ENCODE measurements at regions not wholly inside any gene's neighbourhood (a gene's known extent, or its start where the extent isn't known, plus 50 kb on each side); places are given as distances from the start of the nearest gene placed in this dataset.

DNA sequence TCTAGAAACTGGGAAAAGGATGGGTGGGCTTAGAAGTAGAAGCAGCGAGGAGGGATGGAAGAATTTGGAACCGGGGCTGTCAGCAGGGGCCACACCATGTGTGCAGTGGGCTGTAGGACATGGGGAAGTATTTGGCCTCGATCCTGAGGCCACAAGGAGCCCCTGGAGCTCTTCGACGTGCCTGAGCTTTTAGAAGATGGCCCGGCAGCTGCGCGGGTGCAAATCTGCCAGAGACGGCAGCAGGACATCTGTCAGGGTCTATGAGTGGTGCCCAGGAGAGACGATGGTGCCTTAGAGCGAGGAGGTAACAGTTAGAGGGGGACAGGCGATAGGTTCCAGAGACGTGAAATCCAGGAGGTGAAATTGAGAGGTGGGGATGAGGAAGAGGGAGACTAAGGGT is 321.1 kb downstream of the UACA start:
- Histone ChIP-seq H3K36me3 (no peaks in the 10 kb centered on the region), H3K27me3 (replicated peaks; ENCODE audit: insufficient read depth) (no peaks in the 10 kb centered on the region), H3K27ac (no peak overlapping the region), H3K9me3 (no peaks in the 10 kb centered on the region), H3K4me1 (ENCODE audit: control insufficient read depth in 1 of 2, low read depth in 2 of 2) (no peaks in the 10 kb centered on the region), H3K4me3 (no peak overlapping the region)
- ATAC-seq (ENCODE audit: insufficient number of reproducible peaks, low FRiP score, low read depth), result no peak
- no peak for DNase-seq (ENCODE audit: low spot score)
- TF ChIP-seq, protein P1, sequence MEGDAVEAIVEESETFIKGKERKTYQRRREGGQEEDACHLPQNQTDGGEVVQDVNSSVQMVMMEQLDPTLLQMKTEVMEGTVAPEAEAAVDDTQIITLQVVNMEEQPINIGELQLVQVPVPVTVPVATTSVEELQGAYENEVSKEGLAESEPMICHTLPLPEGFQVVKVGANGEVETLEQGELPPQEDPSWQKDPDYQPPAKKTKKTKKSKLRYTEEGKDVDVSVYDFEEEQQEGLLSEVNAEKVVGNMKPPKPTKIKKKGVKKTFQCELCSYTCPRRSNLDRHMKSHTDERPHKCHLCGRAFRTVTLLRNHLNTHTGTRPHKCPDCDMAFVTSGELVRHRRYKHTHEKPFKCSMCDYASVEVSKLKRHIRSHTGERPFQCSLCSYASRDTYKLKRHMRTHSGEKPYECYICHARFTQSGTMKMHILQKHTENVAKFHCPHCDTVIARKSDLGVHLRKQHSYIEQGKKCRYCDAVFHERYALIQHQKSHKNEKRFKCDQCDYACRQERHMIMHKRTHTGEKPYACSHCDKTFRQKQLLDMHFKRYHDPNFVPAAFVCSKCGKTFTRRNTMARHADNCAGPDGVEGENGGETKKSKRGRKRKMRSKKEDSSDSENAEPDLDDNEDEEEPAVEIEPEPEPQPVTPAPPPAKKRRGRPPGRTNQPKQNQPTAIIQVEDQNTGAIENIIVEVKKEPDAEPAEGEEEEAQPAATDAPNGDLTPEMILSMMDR (IDR thresholded peaks at IDR 0.05), result no peak

DNA sequence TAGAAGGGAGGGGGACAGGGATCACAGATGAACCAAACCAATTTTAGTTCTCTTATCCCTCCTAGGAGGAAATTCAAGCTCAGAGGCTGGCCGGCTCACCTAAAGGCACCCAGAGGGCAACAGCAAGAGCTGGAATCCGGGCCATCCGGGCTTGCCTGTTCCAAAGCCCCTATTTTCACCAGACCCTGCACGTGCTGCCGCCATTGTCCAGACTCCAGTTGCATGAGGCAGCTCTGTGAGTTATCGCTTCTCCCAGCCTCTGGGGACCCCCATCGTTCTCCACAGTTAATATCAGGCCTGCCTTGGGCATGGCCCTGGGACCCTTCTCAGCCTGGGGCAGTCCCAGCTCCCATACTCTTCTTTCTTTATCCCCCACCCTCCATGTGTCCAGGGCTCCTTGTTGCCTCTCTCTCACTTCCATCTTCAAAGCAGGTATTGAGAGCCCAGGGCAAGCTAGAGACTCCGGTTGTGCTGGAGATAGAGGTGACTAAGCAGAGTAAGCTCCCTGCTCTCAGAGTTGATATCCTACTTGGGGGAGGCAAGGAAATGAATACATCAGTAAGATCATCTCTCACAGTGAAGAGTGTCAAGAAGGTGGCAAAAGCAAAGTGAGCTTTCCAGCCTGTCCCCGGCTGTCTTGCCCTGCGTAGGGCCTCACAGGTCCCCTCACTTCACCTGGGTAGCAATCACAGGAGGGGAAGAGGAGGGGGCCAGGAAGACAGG is 322.8 kb downstream of the UACA start:
- DNase-seq (ENCODE audit: low spot score), result no peak
- H3K4me1 ChIP-seq (ENCODE audit: control insufficient read depth in 1 of 2, low read depth in 2 of 2), result no peaks in the 10 kb centered on the region
- no peaks in the 10 kb centered on the region for H3K27me3 ChIP-seq (replicated peaks; ENCODE audit: insufficient read depth)
- TF ChIP-seq, protein P1 (IDR thresholded peaks at IDR 0.05), result no peak
- H3K4me3 ChIP-seq, result no peak overlapping the region
- H3K36me3 ChIP-seq, result no peaks in the 10 kb centered on the region
- no peak for ATAC-seq (ENCODE audit: insufficient number of reproducible peaks, low FRiP score, low read depth)
- H3K27ac ChIP-seq, result no peak overlapping the region
- no peaks in the 10 kb centered on the region for H3K9me3 ChIP-seq

DNA sequence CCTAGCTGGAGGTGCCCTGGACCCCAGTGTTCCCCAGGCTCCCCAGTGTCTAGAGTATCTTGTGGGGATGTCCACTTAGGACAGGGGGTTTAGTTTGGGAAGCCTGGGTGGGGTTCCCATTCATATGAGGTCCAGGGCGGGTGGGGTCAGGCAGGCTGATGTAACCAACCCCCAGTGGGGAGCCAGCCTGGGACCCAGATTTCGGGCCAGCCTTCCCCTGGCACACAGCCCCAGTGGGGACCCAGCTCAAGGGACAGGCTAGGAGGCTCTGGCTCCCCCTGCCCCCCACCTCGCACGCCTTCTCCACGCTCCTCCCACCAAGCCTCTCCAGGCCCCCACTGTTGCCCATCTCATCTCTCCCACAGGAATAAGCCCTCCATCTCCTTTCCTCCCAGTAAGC is 323.5 kb downstream of the UACA start:
- TF ChIP-seq, protein P1 (IDR thresholded peaks at IDR 0.05), result no peak
- H3K4me3 ChIP-seq, result no peak overlapping the region
- DNase-seq (ENCODE audit: low spot score) (no peak), ATAC-seq (ENCODE audit: insufficient number of reproducible peaks, low FRiP score, low read depth) (no peak)
- no peaks in the 10 kb centered on the region for H3K27me3 ChIP-seq (replicated peaks; ENCODE audit: insufficient read depth)
- H3K27ac ChIP-seq, result no peak overlapping the region
- H3K4me1 ChIP-seq (ENCODE audit: control insufficient read depth in 1 of 2, low read depth in 2 of 2), result no peaks in the 10 kb centered on the region
- no peaks in the 10 kb centered on the region for H3K9me3 ChIP-seq
- no peaks in the 10 kb centered on the region for H3K36me3 ChIP-seq

DNA sequence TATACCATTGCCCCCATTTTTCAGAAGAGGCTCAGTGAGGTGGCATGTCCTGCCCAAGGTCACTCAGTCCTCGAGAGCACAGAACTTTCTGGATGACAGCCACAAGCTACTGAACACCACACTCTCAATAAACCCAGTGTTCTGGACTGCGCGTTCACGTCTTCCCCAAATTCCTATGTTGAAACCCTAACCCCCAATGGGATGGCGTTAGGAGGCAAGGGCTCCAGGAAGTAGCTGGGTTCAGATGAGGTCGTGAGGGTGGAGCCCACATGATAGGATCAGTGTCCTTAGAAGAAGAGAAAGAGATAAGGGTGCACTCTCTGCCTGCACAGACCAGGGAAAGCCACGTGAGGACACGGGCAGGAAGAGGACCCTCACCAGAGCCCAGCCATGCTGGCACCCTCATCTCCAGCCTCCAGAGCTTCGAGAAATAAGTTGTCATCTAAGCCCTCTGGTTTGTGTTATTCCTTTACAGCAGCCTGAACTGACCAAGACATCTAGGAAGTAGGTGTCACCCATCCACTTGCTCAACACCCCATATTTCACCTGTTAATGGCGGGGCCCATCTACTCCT is 324.0 kb downstream of the UACA start:
- Histone ChIP-seq H3K9me3 (no peaks in the 10 kb centered on the region), H3K27ac (no peak overlapping the region), H3K4me3 (no peak overlapping the region), H3K4me1 (ENCODE audit: control insufficient read depth in 1 of 2, low read depth in 2 of 2) (no peaks in the 10 kb centered on the region), H3K27me3 (replicated peaks; ENCODE audit: insufficient read depth) (no peaks in the 10 kb centered on the region), H3K36me3 (no peaks in the 10 kb centered on the region)
- ATAC-seq (ENCODE audit: insufficient number of reproducible peaks, low FRiP score, low read depth) (no peak), DNase-seq (ENCODE audit: low spot score) (no peak)
- TF ChIP-seq, protein P1 (IDR thresholded peaks at IDR 0.05), result no peak

DNA sequence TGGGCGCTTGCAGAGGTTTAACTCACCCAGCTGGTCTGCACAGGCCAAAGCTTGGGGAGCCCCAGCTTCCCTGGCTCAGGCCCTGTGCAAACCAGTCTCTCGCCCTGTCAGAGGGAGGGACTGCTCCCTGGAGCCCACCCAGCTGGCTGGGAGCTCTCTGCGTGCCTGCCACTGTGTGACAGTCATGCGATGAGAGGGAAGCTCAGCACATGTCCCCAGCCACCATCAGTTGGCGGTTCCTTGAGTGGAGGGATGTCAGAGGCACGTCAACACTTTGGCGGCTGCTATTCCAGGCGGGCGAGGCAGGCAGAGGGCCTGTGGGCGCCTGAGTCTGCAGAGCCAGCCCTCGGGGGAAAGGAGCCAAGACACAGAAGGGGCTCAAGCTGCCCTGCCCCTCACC is 324.6 kb downstream of the UACA start:
- Histone ChIP-seq H3K4me3 (no peak overlapping the region), H3K4me1 (ENCODE audit: control insufficient read depth in 1 of 2, low read depth in 2 of 2) (no peaks in the 10 kb centered on the region), H3K9me3 (no peaks in the 10 kb centered on the region), H3K27me3 (replicated peaks; ENCODE audit: insufficient read depth) (no peaks in the 10 kb centered on the region), H3K36me3 (no peaks in the 10 kb centered on the region), H3K27ac (no peak overlapping the region)
- no peak for ATAC-seq (ENCODE audit: insufficient number of reproducible peaks, low FRiP score, low read depth)
- no peak for DNase-seq (ENCODE audit: low spot score)
- TF ChIP-seq, protein P1 (IDR thresholded peaks at IDR 0.05), result no peak
